Neural cell (in vitro differentiated cells): ENCODE measurements at regions not wholly inside any gene's neighbourhood (a gene's known extent, or its start where the extent isn't known, plus 50 kb on each side); places are given as distances from the start of the nearest gene placed in this dataset.

Experiments
- CTCF ChIP-seq: fragments of 450-650 bp; IDR thresholded peaks from 2 replicates; pipeline ENCODE4 v1.5.1; 2014; ENCODE audit warnings: antibody characterized with exemption, mild to moderate bottlenecking, moderate library complexity; ENCODE audit not compliant: poor library complexity, severe bottlenecking
- EP300 ChIP-seq: fragments of 450-650 bp; conservative IDR thresholded peaks from 2 replicates; pipeline ENCODE4 v1.6.1; 2014; ENCODE audit warnings: antibody characterized with exemption, mild to moderate bottlenecking, moderate library complexity; ENCODE audit not compliant: poor library complexity, severe bottlenecking
- EZH2 ChIP-seq: fragments of 200-600, 300-800 bp; shearing (Covaris generic), sonication (generic); IDR thresholded peaks from 2 replicates; pipeline ENCODE4 v1.6.1; 2014; ENCODE audit warnings: antibody characterized with exemption, low read length, borderline replicate concordance, mild to moderate bottlenecking; ENCODE audit not compliant: insufficient read depth, poor library complexity, severe bottlenecking
- POLR2AphosphoS5 ChIP-seq: IDR thresholded peaks from 2 replicates; pipeline ENCODE4 v1.6.1; 2012
- RAD21 ChIP-seq: fragments of 450-650 bp; conservative IDR thresholded peaks from 2 replicates; pipeline ENCODE4 v1.6.1; 2014; ENCODE audit warnings: antibody characterized with exemption, mild to moderate bottlenecking, moderate library complexity
- REST ChIP-seq: IDR thresholded peaks from 2 replicates; pipeline ENCODE4 v1.6.1; 2012; ENCODE audit warnings: borderline replicate concordance
- TAF1 ChIP-seq: IDR thresholded peaks from 2 replicates; pipeline ENCODE4 v1.6.1; 2012; ENCODE audit warnings: low read depth

GRCh38 chr18:73961804-73962203 is 185.8 kb downstream of the FBXO15 start:
- no peak for TF ChIP-seq TAF1
- no peak for TF ChIP-seq CTCF
- TF ChIP-seq POLR2AphosphoS5 = no peak
- TF ChIP-seq EZH2 = no peak
- TF ChIP-seq EP300 = no peak
- TF ChIP-seq REST = no peak
- TF ChIP-seq RAD21 = no peak
